Activated T-cell treated with anti-CD3 and anti-CD28 coated beads for 24 hours (primary cell): ENCODE measurements at regions not wholly inside any gene's neighbourhood (a gene's known extent, or its start where the extent isn't known, plus 50 kb on each side); places are given as distances from the start of the nearest gene placed in this dataset.

Experiments
- DNase-seq: peaks from one replicate; pipeline ENCODE4 v3.0.0-alpha.2; 2020; ENCODE audit warnings: low read depth

DNA sequence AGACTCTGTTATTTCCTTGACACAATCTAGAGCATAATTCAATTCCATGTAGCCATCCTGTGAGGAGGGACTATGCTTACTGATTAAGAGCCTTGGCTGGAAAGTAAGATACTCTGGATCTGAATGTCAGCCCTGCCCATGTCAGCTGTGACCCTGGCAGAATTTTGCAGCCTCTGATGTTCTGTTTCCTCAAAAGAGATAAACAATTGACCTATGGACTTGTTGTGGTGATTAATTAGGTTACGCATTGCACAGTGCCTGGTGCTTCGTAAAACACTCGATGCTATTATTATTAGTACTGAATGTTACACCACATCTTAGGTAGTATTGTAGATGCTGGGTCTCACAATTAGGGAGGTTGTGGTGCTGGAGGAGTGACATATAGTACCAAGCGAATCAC is 161.3 kb upstream of the MEIS2 start:
- no peak for DNase-seq

DNA sequence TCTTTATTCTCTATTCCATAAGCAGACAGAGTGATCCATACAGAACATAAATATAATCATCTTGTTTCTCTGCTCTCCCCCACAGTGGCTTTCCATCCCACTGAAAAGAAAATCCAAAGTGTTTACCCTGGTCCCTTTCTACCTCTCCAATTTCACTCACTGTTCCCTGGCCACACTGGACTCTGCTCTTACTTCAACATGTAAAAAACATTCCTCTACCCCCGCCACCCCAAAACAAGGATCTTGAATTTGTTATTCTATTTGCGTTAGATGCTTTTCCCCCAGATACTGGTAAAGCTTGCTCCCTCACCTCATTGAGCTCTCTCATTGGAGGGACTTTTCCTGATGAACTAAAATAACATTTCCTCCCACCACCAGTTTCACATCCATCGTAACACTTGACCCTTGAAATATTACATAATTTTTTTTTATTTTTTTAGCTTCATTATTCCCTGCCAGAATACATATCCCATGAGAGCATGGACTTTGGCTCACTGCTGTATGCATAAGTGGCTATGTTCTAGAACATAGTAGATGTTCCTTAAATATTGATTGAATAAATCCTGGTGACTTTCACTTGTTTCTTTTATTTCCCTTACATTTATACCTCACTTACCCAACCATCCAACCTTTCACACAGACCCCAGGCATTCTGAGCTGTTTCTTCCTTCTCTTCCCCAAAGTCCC is 162.7 kb upstream of the MEIS2 start:
- no peak for DNase-seq

DNA sequence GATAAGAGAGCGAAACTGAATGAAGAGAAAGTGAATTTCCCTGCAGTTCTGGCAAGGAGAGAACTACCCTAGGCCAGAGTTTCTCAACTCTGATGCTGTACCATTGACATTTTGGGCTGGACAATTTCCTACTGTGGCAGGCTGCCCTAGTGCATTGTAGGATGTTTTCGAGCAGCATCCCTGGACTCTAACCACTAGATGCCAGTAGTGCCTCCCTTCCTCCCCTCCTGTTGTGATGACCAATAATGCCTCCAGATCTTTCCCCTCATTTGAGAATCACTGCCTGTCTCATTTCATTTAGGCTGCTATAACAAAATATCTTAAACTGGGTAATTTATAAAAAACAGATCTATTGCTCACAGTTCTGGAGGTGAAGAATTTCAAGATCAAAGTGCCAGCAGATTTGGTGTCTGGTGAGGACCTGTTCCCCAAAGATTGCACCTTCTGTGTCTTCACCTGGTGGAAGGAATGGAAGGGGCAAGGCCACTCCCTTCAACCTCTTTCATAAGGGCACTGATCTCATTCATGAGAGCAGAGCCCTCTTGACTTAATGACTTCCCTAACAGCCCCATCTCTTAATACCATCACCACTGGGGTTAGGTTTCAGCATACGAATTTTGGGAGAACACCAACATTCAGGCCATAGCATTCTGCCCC is 188.9 kb upstream of the MEIS2 start:
- DNase-seq = no peak

DNA sequence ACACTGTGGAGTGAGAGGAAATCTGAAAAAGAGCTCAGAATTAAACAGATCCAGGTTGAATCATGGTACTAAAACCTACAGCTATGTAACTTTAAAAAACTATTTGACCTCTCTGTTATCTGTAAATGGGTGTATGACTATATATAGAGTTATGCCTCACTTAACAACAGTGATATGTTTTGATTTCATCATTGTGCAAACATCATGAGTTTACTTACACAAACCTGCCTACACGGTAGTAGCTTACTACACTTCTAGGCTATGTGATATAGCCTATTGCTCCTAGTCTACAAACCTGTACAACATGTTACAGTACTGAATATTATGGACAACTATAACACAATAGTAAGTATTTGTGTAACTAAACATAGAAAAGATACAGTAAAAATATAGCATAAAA is 191.6 kb upstream of the MEIS2 start:
- no peak for DNase-seq

DNA sequence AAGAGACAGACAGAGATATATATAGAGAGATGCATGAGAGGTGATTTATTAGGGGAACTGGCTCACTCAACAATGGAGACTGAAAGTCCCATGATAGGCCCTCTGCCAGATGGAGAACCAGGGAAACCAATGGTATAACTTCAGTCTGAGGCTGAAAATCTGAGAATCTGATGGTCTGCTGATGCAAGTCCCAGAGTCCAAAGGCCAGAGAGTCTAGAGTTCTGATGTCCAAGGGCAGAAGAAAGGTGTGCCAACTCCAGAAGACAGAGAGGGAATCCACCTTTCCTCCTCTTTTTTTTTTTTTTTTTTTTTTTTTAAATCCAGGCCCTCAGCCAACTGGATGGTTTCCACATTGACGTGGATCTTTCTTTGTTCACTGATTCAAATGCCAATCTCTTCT is 197.9 kb upstream of the MEIS2 start:
- DNase-seq = no peak

DNA sequence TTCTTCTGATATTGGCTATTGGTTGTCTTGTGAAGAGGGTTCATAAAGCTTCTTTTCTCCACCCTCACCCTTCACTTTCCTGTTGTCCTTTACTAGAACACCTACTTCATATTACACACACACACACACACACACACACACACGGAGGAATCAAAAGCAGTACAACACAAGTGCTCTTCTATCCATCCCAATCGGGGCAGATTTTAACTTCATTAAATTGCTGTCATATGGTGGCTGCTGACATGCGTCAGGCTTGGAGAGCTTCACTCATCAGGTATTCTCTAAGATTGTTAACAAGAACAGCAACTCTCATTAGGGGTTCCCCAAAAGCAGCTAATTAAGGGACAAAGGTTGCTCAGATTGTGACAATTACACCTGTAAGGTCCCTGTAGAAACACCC is 239.1 kb upstream of the MEIS2 start:
- DNase-seq = no peak

DNA sequence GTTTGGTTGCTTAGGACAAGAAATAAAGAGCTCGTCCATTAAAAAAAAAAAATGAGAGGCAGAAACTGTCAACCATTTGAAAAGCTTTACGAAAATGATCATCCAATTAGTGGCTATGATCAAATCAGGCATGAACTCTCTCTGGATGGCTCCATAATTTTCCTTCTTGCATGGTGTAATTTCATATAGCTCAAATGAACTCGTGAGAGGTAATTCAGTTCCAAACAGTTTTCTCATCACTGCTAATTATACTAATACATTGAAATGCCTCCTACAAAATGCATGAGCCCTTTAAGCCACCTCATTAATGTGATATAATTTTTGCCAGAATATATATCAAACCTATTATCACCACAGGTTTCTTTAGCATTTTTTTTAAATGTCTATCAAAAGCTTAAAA is 239.5 kb upstream of the MEIS2 start:
- DNase-seq = no peak

DNA sequence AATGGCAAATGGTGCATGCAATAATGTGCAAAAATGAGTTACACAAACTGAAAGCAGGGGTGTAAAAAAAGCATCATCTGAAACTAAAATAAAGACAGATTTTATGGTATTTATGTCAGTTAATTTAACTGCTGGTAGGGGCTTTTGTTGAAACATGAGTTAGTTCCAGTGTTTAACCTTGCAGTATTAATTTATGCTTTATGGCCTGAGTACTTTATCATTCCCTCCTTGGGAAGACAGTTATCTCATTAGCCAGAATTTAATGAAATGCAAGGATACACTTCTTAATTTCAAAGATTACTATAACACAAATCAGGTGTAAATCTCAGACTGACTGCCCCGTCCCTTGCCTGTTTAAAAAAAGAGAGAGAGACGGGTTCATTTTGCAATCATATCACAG is 240.1 kb upstream of the MEIS2 start:
- DNase-seq = no peak

DNA sequence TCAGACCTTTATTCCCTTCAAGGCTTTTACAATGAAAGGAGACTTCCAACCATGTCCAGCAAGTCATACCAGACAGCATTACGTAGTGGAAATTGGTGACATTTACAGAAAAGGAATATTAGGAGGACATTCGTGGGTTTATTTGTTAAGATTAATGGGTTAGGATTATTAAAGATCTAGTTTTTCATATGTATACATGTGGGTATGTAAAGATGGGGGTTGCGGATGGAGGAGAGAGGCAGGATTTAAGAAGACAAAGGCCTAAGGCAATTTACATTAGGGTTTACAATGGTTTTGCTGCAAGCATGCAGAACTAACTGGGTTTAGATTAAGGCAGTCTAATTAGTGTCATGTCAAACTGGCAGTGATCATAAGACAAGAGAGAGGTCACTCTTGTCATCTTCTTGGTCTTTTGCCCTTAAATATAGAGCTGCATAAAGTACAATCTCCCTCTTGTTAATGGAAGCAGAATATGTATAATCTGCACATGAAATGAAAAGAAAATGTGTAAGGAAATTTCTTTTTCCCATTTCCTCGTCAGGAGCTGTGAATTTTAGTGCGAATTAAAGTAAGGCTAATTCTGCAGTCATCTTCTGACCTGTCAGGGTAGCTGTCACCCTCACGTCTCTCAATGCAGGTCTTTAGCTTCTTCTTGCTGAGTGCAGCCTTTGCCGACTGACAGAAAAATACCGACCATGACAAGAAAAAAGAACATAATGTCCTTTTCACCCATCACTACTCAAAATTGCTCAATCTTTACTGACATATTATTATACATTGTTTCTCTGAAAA is 258.9 kb upstream of the MEIS2 start:
- DNase-seq = no peak

- no peak for DNase-seq
These were observed 259.5 kb upstream of the MEIS2 start for GRCh38 chr15:37359893-37360290.

- DNase-seq = no peak
These were observed 260.4 kb upstream of the MEIS2 start for GRCh38 chr15:37360724-37361123.

- DNase-seq = no peak
These were observed 261.3 kb upstream of the MEIS2 start for GRCh38 chr15:37361621-37362020.

DNA sequence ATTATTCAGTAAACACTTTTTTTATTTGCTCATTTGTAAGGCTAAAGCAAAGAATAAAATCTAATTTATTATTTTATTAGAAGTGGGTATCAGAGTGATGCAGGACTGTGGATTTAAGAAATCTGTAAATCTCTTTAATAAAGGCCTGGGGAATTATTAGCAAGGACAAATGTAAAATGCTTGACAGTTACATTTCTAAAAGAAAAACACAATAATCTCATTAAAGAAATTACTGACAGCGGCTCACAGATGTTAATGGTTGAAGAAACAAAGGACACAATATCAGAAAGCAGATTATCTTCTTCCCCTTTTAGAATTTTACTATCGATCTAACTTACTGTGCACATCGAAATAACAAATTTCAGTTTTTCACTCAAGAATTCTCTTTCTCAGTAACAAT is 262.1 kb upstream of the MEIS2 start:
- DNase-seq = no peak

GRCh38 chr15:37368961-37369360 is 268.6 kb upstream of the MEIS2 start:
- DNase-seq = no peak

DNA sequence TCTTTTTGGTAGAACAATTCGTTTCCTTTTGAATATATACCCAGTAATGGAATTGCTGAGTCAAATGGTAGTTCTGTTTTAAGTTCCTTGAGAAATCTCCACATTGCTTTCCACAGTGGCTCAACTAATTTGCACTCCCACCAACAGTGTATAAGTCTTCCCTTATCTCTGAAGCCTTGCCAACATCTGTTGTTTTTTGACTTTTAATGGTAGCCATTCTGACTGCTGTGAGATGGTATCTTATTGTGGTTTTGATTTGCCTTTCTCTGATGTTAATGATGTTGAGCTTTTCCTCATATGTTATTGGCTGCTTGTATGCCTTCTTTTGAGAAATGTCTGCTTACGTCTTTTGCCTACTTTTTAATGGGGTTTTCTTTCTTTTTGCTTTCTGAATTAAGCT is 270.6 kb upstream of the MEIS2 start:
- no peak for DNase-seq

- no peak for DNase-seq
These were observed 271.7 kb upstream of the MEIS2 start for GRCh38 chr15:37372064-37372463.

DNA sequence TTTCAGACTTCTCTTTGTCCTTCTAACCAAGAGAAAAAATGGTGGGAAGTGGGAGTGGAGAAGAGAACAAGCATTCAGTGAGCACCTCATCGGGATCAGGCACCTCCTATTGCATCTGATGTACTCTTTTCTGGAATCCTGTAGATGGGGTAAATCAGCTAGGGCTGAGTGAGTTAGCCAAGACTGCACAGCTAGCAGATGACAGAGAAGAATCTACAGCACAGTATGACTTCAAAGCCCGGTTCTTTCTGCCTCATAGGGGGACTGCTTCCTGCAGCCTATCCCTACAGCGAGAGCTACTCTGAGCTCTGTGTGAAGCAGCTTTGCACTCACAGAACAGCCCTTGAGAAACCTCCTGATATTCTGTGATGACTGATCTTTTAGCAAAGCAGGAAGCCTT is 275.2 kb upstream of the MEIS2 start:
- DNase-seq = no peak

GRCh38 chr15:37377428-37377827 is 277.1 kb upstream of the MEIS2 start:
- no peak for DNase-seq

GRCh38 chr15:37394402-37395099 is 294.2 kb upstream of the MEIS2 start:
- no peak for DNase-seq

DNA sequence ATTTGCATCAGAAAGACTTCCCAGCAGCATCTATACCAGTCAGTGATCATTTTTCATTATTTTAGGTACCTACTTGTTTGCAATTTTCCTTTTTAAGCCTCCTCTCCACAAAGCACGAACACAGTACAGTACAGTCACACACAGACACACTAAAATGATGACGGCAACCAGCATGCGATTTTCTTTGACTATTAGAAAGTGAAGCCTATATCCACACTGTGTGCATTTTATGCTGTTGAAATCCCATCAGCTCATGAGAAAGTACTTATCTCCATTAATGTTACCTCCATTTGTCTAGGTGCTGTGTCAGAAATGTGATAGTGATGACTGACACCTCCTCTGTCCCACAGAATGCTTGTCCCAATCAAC is 294.7 kb upstream of the MEIS2 start:
- DNase-seq = no peak

GRCh38 chr15:37397266-37398022 is 297.1 kb upstream of the MEIS2 start:
- no peak for DNase-seq

- no peak for DNase-seq
These were observed 315.8 kb upstream of the MEIS2 start for GRCh38 chr15:37416103-37416502.
